Tibial nerve (tissue), 3 donors: ENCODE measurements at regions not wholly inside any gene's neighbourhood (a gene's known extent, or its start where the extent isn't known, plus 50 kb on each side); places are given as distances from the start of the nearest gene placed in this dataset.

Experiments used
- CTCF ChIP-seq, 5 experiments: fragments of 200-600 bp in 3 of 5; fragments of 450-650 bp in 2 of 5; sonication (generic) in 3 of 5; IDR thresholded peaks; one replicate each; pipeline ENCODE4 v1.5.1; 2016 to 2019; ENCODE audit warnings: antibody characterized with exemption in 5 of 5, mild to moderate bottlenecking in 3 of 5, moderate library complexity in 2 of 5
- POLR2A ChIP-seq, 2 donors: fragments of 450-650 bp; IDR thresholded peaks; one replicate each; pipeline ENCODE4 v1.6.1; 2017; ENCODE audit warnings: antibody characterized with exemption in 2 of 2, mild to moderate bottlenecking in 2 of 2, moderate library complexity in 2 of 2

- TF ChIP-seq CTCF (IDR thresholded peaks at IDR 0.05): no peak
- no peak for TF ChIP-seq POLR2A (IDR thresholded peaks at IDR 0.05)
Measured at GRCh38 chr2:9149726-9150567, 56.7 kb upstream of the ASAP2 start.
